GM20000 (cell line): ENCODE measurements at regions not wholly inside any gene's neighbourhood (a gene's known extent, or its start where the extent isn't known, plus 50 kb on each side); places are given as distances from the start of the nearest gene placed in this dataset.

Experiments used
- DNase-seq: peaks from one replicate; pipeline ENCODE4 v3.0.0; 2012; ENCODE audit warnings: low spot score
- CTCF ChIP-seq: IDR thresholded peaks from 2 replicates; pipeline ENCODE4 v1.5.1; 2012; ENCODE audit warnings: mild to moderate bottlenecking, control low read depth; ENCODE audit errors: extremely low read depth, missing control alignments

- DNase-seq: no peak
- TF ChIP-seq CTCF: no peak
Measured at GRCh38 chr11:27277843-27278242, 85.2 kb downstream of the CCDC34 start.

- DNase-seq: no peak
- TF ChIP-seq CTCF: no peak
Measured at GRCh38 chr11:27276141-27276540, 86.9 kb downstream of the CCDC34 start.

GRCh38 chr11:27274854-27275395 is 88.1 kb downstream of the CCDC34 start:
- TF ChIP-seq CTCF: no peak
- no peak for DNase-seq

GRCh38 chr11:27266125-27266524 is 96.9 kb downstream of the CCDC34 start:
- DNase-seq: no peak
- TF ChIP-seq CTCF: no peak

- TF ChIP-seq CTCF: no peak
- DNase-seq: no peak
Measured at GRCh38 chr11:27263986-27264385, 99.0 kb downstream of the CCDC34 start.

- DNase-seq: no peak
- TF ChIP-seq CTCF: no peak
Measured at GRCh38 chr11:27263046-27263445, 100.0 kb downstream of the CCDC34 start.

GRCh38 chr11:27255447-27255828 is 107.6 kb downstream of the CCDC34 start:
- TF ChIP-seq CTCF: no peak
- no peak for DNase-seq
